ENCODE measurements at regions not wholly inside any gene's neighbourhood (a gene's known extent, or its start where the extent isn't known, plus 50 kb on each side); places are given as distances from the start of the nearest gene placed in this dataset.
"Not testable (repeated sequence)": the region's sequence is repeated elsewhere in the genome, so short reads cannot be mapped to it uniquely, and the experiment has no call there.

DNA sequence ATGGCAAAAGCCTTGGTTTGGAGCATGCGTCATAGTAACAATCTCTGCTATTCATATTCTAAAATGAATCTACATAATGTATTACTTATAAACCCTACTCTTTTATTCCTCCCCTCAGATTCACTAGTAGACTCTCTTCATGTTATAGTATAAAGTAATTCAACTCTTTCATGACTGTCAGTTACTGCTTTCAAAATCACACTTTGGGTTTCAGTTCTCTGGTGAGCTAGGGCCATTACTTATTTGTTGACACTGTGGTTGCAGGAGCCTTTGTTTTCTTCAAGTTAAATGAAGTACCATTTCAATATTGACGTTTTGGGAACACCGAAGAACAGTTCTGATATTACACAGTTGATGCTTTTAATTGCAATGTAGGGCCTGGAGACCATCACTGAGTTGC is 378.4 kb downstream of the DDX10 start:
- no peak for DNase-seq (ENCODE audit: low read depth)

DNA sequence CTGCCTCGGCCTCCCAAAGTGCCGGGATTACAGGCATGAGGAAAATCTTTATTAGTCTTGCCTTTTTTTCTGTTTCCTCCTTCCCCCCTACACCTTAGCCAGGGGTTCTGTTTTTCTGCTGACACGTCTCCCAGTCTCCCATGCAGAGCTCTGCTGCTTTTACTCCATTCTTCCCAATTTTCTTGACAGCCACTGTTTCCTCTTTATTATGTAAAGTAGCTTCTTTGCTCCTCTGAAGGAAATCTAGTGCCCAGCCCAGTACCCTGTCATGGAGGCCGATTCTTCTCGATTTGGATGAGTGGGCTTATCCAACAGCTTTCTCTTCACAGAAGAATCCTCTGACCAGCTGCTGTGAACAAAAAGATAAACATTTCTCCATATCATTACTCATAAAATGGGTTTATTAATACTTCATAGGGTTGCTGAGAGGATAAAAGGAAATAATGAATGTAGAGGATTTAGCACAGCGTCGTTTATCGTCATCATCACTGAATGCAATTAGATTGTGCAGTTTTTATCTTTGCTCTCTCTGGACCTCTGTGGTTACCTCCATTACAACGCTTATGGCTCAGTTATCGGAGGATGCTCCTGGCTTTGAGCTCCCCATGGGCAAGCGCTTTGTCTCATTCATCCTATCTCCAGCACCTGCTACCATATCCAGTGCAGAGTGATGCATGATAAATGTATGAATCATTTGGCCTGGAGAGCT is 375.6 kb upstream of the C11orf87 start:
- DNase-seq (ENCODE audit: low read depth), result no peak

DNA sequence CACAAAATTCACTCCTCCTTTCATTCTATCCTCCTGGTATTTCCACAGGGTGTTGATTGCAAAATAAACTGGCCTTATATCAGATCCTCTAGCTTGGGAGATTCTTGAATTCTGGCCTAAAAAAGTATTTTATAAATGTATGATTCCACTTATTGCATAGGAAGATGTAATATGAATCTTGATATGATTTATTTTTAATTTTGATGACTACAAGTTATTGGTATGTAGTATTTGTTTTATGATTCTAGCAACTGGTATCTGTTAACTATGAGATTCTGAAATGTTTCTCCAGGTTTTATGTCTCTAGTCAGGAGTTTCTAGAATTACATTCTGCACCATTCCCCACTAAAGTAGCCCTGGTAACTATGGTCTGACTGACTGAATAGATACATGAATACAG is 373.9 kb upstream of the C11orf87 start:
- DNase-seq (ENCODE audit: low read depth), result no peak

GRCh38 chr11:109051200-109051599 is 370.8 kb upstream of the C11orf87 start:
- no peak for DNase-seq (ENCODE audit: low read depth)

DNA sequence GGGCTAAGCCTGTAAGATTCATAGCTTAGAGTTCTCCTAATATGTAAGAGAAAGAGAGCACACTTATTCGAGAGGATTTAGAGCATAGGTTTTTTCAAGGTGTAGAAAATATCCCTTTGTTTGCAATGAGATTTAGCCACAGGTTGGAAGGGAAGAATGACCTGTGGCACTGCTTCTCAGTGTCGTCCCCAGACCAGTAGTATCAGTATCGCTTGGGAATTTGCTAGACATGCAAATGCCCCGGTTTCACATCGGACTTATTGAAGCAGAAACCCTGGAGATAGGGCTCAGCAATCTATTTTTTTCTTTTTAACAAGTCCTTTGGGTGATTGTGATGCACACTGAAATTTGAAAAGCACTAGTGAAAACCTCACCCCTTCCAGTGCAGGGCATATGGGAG is 362.6 kb upstream of the C11orf87 start:
- DNase-seq (ENCODE audit: low read depth), result no peak

DNA sequence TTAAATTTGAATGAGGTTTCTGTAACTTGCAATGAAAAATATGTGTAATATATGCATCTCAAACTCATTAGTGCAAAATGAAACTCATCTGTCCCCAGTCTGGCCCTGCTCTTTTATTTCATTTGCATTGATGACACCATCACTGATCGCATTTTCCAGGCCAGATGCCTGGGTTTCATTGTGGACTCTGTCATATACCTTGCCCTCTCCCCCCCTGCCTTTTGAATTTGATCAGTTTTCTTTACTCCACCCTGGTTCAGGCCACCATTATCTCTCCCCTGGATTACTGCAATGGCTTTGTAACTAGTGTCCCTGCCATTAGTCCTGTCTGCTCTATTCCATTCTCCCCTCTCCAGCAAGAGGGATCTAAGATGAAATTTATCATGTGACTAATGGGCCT is 360.6 kb upstream of the C11orf87 start:
- no peak for DNase-seq (ENCODE audit: low read depth)

GRCh38 chr11:109062445-109062844 is 359.5 kb upstream of the C11orf87 start:
- no peak for DNase-seq (ENCODE audit: low read depth)

DNA sequence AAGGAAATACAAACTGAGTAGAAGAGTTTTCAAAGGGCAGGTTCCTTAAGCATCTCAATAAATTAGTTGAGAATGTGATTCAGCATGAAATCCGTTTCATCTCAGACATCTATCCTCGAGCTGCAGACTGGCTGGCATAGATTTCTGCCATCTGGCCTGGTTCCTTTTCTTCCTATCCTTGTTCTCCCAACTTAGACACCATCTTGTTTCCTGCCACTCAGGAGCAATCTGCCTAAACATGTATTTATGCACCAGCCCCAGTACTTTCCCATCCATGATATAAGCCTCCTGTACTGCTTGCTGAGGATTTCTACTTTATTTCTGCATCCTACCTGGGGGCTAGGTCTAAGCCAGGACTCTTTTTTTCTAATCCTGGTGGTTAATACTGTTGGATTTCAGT is 359.1 kb upstream of the C11orf87 start:
- DNase-seq (ENCODE audit: low read depth), result no peak

- not testable (repeated sequence) for DNase-seq (ENCODE audit: low read depth)
Observed at GRCh38 chr11:109064618-109065311, 357.2 kb upstream of the C11orf87 start.

DNA sequence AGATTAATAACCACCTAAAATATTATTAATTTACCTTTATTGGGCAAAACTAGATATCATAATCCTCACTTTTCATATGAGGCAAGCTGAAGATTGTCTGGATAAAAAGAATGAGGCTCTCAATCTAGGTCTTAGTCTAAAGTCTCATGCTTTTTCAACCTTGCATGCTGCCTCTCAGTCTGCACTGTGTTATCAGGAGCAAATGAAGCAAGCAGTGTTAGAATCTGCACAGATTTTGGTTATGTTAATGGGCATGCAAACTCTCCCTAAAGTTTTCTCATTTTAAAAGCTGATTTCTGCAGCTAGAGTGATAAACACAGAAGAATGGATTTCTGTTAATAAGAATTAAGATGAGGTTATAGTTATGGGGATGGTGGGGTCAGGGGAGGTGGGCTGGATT is 350.7 kb upstream of the C11orf87 start:
- DNase-seq (ENCODE audit: low read depth), result no peak

GRCh38 chr11:109071712-109072524 is 350.1 kb upstream of the C11orf87 start:
- no peak for DNase-seq (ENCODE audit: low read depth)

- DNase-seq (ENCODE audit: low read depth), result no peak
Observed at GRCh38 chr11:109073032-109073822, 348.8 kb upstream of the C11orf87 start.

- DNase-seq (ENCODE audit: low read depth), result no peak
Observed at GRCh38 chr11:109075976-109076375, 346.0 kb upstream of the C11orf87 start.

DNA sequence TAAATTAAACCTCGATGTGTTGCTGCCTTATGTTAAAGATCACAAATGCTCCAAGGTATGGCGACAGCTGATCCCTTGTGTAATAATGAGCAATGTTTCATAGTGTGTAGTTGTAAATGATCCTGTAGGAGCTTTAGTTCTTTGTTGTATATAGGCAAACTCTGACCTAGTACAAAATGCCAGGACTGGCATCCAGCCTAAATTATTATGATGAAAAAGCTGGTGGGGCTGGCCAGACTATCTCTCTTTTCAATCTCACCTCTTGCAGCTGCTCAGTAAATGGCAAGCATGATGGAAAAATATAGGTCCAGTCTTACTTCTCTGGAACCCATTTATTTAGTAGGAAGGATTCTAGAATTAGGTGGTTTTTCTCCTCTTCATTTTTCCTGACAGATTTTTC is 345.1 kb upstream of the C11orf87 start:
- no peak for DNase-seq (ENCODE audit: low read depth)

DNA sequence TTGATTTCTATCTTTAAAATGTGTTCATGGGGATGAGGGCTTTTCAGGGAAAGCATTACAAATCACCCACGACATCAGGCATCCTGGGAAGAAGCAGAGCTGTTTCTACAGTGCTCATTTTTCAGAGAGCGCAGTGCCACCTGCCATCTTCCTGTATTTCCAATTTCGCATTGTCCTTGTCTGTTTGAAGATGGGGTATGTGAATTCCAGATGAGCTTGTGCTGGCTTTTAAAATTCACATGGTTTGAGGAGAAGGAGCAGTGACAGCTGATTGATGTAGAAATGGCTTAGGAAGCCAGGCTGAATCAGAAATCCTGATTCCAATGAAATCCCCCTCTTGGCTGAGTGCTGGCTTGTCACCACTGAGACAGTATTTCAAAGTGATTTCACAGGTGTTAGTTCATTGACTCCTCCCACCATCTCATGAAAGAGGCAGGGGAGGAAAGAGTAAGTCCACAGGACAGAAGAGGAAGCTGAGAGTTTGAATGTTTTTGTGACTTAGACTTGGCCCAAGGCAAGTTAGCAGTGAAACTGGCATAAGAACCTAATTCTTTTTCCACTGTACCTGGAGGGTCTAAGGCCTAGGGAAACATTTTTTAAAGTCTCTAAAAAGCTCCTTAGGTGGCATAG is 344.6 kb upstream of the C11orf87 start:
- no peak for DNase-seq (ENCODE audit: low read depth)

GRCh38 chr11:109085708-109086373 is 336.1 kb upstream of the C11orf87 start:
- no peak for DNase-seq (ENCODE audit: low read depth)

DNA sequence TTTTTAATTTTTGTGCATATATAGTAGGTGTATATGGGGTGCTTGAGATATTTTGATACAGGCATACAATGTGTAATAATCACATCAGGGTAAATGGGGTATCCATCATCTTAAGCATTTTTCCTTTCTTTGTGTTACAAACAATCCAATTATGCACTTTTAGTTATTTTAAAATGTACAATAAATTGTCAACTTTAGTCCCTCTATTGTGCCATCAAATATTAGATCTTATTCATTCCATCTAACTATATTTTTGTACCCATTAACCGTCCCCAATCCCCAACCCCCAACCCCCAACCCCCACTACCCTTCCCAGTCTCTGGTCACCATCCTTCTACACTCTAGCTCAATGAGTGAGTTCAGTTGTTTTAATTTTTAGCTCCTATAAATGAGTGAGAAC is 335.1 kb upstream of the C11orf87 start:
- DNase-seq (ENCODE audit: low read depth), result no peak

- DNase-seq (ENCODE audit: low read depth), result no peak
Observed at GRCh38 chr11:109088086-109088485, 333.9 kb upstream of the C11orf87 start.

DNA sequence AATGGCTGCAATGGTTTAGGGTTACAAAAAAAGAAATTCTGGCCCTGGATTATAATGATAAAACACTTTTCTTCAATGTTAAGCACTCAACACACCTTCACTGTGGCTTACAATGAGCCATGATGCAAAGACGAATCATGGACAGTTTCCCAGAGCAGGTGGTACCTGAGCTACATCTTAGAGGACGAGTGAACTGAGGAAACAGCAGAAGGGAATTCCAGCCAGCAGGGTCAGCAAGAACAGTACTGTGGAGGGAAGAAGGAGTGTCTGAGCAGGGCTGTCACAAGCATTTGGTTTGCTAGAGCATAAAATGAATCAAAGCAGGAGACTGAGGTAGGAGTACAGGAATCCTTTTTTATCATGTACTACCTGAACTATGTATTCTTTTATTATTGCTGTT is 332.8 kb upstream of the C11orf87 start:
- DNase-seq (ENCODE audit: low read depth), result no peak

GRCh38 chr11:109093354-109093753 is 328.6 kb upstream of the C11orf87 start:
- no peak for DNase-seq (ENCODE audit: low read depth)

- DNase-seq (ENCODE audit: low read depth), result no peak
Observed at GRCh38 chr11:109096266-109096665, 325.7 kb upstream of the C11orf87 start.
